Spleen (tissue), 11 donors: ENCODE measurements at regions not wholly inside any gene's neighbourhood (a gene's known extent, or its start where the extent isn't known, plus 50 kb on each side); places are given as distances from the start of the nearest gene placed in this dataset.

Source experiments
- DNase-seq: peaks from one replicate; pipeline ENCODE4 v3.0.0-alpha.2; 2020
- H3K27ac ChIP-seq, 8 donors: fragments of 200-600 bp; sonication (generic) in 7 of 8; 1 replicate in 4 of 8; 2 replicates in 4 of 8; pipeline versions ENCODE4 v1.5.0 to v1.8.0; 2016 to 2021; ENCODE audit warnings: inconsistent platforms in 4 of 8, mild to moderate bottlenecking in 4 of 8, moderate library complexity in 1 of 8
- H3K27me3 ChIP-seq, 7 donors: fragments of 200-600 bp; sonication (generic) in 6 of 7; replicated peaks in 1 of 7; 1 replicate in 4 of 7; 2 replicates in 3 of 7; pipeline versions ENCODE4 v1.5.0 to v1.8.0; 2016 to 2021; ENCODE audit warnings: inconsistent platforms in 3 of 7, mild to moderate bottlenecking in 1 of 7
- H3K36me3 ChIP-seq, 6 donors: fragments of 200-600 bp; sonication (generic) in 5 of 6; 1 replicate in 4 of 6; 2 replicates in 2 of 6; pipeline versions ENCODE4 v1.5.0 to v1.8.0; 2016 to 2021; ENCODE audit warnings: inconsistent platforms in 2 of 6
- H3K4me1 ChIP-seq, 6 donors: fragments of 200-600 bp; sonication (generic) in 5 of 6; 1 replicate in 3 of 6; 2 replicates in 3 of 6; pipeline versions ENCODE4 v1.5.0 to v1.8.0; 2016 to 2021; ENCODE audit warnings: inconsistent platforms in 3 of 6
- H3K4me3 ChIP-seq, 8 donors: fragments of 200-600 bp; sonication (generic) in 7 of 8; 1 replicate in 4 of 8; 2 replicates in 4 of 8; pipeline versions ENCODE4 v1.5.0 to v1.8.0; 2016 to 2021; ENCODE audit warnings: inconsistent platforms in 4 of 8, mild to moderate bottlenecking in 4 of 8, moderate library complexity in 2 of 8
- H3K9me3 ChIP-seq, 8 donors: fragments of 200-600 bp; sonication (generic) in 7 of 8; 1 replicate in 4 of 8; 2 replicates in 4 of 8; pipeline versions ENCODE4 v1.5.0 to v1.8.0; 2016 to 2021; ENCODE audit warnings: inconsistent platforms in 4 of 8
- POLR2A ChIP-seq, 3 donors: fragments of 450-650 bp; IDR thresholded peaks; one replicate each; pipeline ENCODE4 v1.5.1; 2017; ENCODE audit warnings: antibody characterized with exemption in 3 of 3, mild to moderate bottlenecking in 1 of 3
- POLR2AphosphoS5 ChIP-seq, 3 donors: sonication (generic); formaldehyde crosslinking; IDR thresholded peaks; one replicate each; pipeline ENCODE4 v1.5.1; 2017; ENCODE audit warnings: antibody characterized with exemption in 3 of 3
- WGBS, 5 donors: extraction: QIAGEN DNeasy Blood & Tissue Kit in 3 of 5; methylation state at CpG; one replicate each; pipeline versions ENCODE4 v1.1.5 to v1.1.7; 2013 to 2018; 5-methylcytosine and 5-hydroxymethylcytosine counted together
- intact Hi-C: fragments of 100-400 bp; cut with DNase I; formaldehyde crosslinking; loops from one replicate; pipeline ENCODE4 v1.15.0; 2023; ENCODE audit warnings: low total_unique reads
- TF ChIP-seq, protein P1 (sequence below), 11 experiments: fragments of 200-600 bp in 7 of 11; fragments of 450-650 bp in 4 of 11; sonication (generic) in 4 of 11; IDR thresholded peaks in 8 of 11; conservative IDR thresholded peaks in 3 of 11; 1 replicate in 7 of 11; 2 replicates in 4 of 11; pipeline versions ENCODE4 v1.4.0 to v1.8.0; 2016 to 2021; ENCODE audit warnings: antibody characterized with exemption in 11 of 11, inconsistent platforms in 4 of 11, mild to moderate bottlenecking in 1 of 11
- donor health status: healthy with polysubstance abuse.
- donor health status: DM: no; HTN: no; CAD: no; lungs with moderate emphysema.
- donor health status: DM: no; HTN: no; CAD: no.
- donor health status: Bipolar disorder and iron deficiency.
- donor health status: healthy.
- donor health status: DM: no; HTN: no; CAD: no.
- donor health status: DM: yes; HTN: yes; CAD: no.

DNA sequence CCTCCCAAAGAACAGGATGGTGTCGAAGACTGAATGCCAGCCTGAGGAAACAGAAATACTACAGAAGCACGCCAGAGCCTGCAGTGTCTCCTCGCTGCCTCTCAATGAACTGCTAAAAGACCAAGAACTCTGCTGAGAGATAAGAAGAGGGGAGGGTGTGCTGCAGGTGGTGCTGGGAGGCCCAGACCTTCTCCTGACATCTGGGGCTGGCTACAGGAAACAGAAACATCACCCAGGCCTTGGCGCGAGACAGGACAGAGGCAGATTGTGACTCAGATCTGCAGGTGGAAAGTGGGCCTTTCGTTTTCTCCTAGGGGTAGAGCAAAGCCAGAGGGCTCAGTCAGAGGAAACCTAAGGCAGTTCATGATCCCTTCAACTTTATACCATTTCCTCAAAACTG is 250.3 kb upstream of the TCF4 start:
- no peaks in the 10 kb centered on the region for H3K36me3 ChIP-seq
- H3K27ac ChIP-seq = no peak overlapping the region
- no peaks in the 10 kb centered on the region for H3K27me3 ChIP-seq
- TF ChIP-seq, protein P1, sequence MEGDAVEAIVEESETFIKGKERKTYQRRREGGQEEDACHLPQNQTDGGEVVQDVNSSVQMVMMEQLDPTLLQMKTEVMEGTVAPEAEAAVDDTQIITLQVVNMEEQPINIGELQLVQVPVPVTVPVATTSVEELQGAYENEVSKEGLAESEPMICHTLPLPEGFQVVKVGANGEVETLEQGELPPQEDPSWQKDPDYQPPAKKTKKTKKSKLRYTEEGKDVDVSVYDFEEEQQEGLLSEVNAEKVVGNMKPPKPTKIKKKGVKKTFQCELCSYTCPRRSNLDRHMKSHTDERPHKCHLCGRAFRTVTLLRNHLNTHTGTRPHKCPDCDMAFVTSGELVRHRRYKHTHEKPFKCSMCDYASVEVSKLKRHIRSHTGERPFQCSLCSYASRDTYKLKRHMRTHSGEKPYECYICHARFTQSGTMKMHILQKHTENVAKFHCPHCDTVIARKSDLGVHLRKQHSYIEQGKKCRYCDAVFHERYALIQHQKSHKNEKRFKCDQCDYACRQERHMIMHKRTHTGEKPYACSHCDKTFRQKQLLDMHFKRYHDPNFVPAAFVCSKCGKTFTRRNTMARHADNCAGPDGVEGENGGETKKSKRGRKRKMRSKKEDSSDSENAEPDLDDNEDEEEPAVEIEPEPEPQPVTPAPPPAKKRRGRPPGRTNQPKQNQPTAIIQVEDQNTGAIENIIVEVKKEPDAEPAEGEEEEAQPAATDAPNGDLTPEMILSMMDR (IDR thresholded peaks at IDR 0.05 in 8 of 11, conservative IDR thresholded peaks at IDR 0.05 in 3 of 11) = no peak
- TF ChIP-seq POLR2AphosphoS5 (IDR thresholded peaks at IDR 0.05) (no peak), POLR2A (IDR thresholded peaks at IDR 0.05) (no peak)
- no peak overlapping the region for H3K4me3 ChIP-seq
- intact Hi-C loops = no loop called here
- no peaks in the 10 kb centered on the region for H3K4me1 ChIP-seq
- 53 to 89% (median 74%) methylated on average over 6 of the region's 6 CpGs for WGBS, 5 donors
- no peak for DNase-seq
- peaks cover 0 to 42% (median 14%) of the 10 kb centered on the region in 8 donors for H3K9me3 ChIP-seq

DNA sequence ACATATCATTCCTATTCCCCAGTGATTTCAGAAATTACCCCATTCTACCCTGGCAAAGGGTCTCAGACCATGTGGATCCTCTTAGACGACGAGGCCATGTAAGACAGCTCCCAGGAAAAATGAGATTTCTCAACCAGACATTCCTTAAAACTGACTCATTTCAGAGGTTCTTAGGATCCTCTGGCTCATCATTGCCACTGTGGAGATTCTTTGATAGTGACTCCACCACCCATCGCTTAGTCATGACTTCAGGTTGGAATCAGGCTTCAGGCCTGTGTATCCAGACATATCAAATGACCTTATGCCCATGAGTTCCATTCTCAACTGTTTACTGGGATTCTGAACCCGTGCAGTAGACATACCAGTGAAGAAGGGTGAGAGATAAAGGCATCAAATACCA is 245.6 kb upstream of the TCF4 start:
- no peak for DNase-seq
- H3K36me3 ChIP-seq = no peaks in the 10 kb centered on the region
- intact Hi-C loops = no loop called here
- WGBS, 5 donors = 71 to 92% (median 91%) methylated on average over 4 of the region's 4 CpGs
- TF ChIP-seq POLR2A (IDR thresholded peaks at IDR 0.05) (no peak), POLR2AphosphoS5 (IDR thresholded peaks at IDR 0.05) (no peak)
- TF ChIP-seq, protein P1 (IDR thresholded peaks at IDR 0.05 in 8 of 11, conservative IDR thresholded peaks at IDR 0.05 in 3 of 11) = no peak
- no peaks in the 10 kb centered on the region for H3K27me3 ChIP-seq
- H3K9me3 ChIP-seq = peaks cover 0 to 15% (median 0%) of the 10 kb centered on the region in 8 donors
- no peak overlapping the region for H3K4me3 ChIP-seq
- no peak overlapping the region for H3K27ac ChIP-seq
- H3K4me1 ChIP-seq = no peaks in the 10 kb centered on the region

DNA sequence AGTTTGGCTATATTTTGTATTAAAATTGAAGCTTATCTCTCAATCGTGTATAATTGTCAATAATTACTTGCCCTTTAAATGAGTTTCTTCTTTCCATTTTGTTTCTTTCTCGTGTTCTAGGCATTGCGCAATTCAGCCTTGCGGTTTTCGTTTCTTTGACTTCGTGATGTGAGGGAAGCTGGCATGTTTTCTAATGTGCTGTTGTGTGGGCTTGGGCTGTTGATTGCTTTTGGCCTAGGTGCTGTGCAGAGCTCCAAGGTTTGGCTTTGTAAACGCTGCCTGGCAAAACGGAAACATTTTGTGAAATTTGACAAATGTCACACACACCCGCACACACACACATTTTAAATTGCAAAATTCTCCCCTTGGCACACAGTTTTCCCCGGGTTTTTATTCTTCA is 242.6 kb upstream of the TCF4 start:
- no peak for DNase-seq
- Histone ChIP-seq H3K4me1 (no peaks in the 10 kb centered on the region), H3K36me3 (no peaks in the 10 kb centered on the region), H3K4me3 (no peak overlapping the region), H3K9me3 (peaks cover 0 to 6% (median 0%) of the 10 kb centered on the region in 8 donors), H3K27ac (no peak overlapping the region), H3K27me3 (no peaks in the 10 kb centered on the region)
- WGBS, 5 donors = 87 to 96% (median 91%) methylated on average over 10 of the region's 10 CpGs
- TF ChIP-seq POLR2AphosphoS5 (IDR thresholded peaks at IDR 0.05) = no peak
- no peak for TF ChIP-seq POLR2A (IDR thresholded peaks at IDR 0.05)
- TF ChIP-seq, protein P1 (IDR thresholded peaks at IDR 0.05 in 8 of 11, conservative IDR thresholded peaks at IDR 0.05 in 3 of 11) = no peak
- intact Hi-C loops = no loop called here

DNA sequence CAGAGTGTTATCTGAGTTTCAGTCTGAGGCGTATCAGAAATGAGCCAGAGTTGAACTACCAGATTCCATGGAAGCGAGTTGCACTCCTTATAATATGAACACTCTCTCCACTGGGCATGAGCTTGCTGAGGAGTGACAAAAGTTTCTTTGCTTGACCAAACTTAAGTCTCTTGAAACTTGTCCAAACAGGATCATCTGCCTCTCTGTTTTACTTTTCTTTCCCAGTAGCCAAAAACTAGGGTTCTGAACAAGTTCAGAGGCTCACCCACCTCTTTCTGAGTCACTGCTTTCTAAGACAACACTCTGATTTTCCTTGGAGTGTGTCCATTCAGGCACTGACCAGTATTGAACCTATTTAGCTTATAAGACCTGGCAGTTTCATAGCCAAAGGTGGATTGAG is 233.2 kb upstream of the TCF4 start:
- Histone ChIP-seq H3K9me3 (no peaks in the 10 kb centered on the region), H3K36me3 (no peaks in the 10 kb centered on the region), H3K4me1 (no peaks in the 10 kb centered on the region), H3K27me3 (no peaks in the 10 kb centered on the region), H3K27ac (no peak overlapping the region), H3K4me3 (no peak overlapping the region)
- intact Hi-C loops = no loop called here
- 85 to 99% (median 90%) methylated on average over 2 of the region's 2 CpGs for WGBS, 5 donors
- DNase-seq = no peak
- TF ChIP-seq POLR2AphosphoS5 (IDR thresholded peaks at IDR 0.05) = no peak
- TF ChIP-seq, protein P1 (IDR thresholded peaks at IDR 0.05 in 8 of 11, conservative IDR thresholded peaks at IDR 0.05 in 3 of 11) = no peak
